ENCODE measurements at regions not wholly inside any gene's neighbourhood (a gene's known extent, or its start where the extent isn't known, plus 50 kb on each side); places are given as distances from the start of the nearest gene placed in this dataset.

DNA sequence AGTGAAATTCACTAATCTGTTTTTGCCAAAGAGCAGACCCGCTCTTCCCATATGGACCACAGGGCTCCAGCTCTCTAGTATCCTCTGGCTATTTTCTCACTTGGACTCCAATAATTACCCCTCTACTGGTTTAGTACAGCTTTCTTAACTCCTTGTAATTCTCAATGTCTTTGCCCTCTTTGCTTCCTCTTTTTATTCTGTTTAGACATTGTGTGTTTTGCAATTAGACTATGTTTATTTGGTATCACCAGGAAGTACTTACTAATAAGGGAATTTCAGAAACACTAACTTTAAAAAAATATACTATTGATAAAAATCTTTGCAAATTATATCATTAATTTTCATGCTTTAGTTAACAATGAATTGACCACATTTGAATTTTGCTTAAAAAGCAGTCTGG lies 111.6 kb upstream of the OBI1 start:
- H3K4me1 Mint-ChIP-seq: peaks cover 11% of the 10 kb centered on the region
- no peak overlapping the region for H3K9ac ChIP-seq (ENCODE audit: insufficient read depth, low read length, poor library complexity, severe bottlenecking)
- intact Hi-C loops (cut with micrococcal nuclease): no loop called here
- no peak overlapping the region for H2AFZ ChIP-seq (ENCODE audit: insufficient read depth, low read depth, low read length, poor library complexity, severe bottlenecking)
- no peak overlapping the region for H3K27ac ChIP-seq (ENCODE audit: low read depth in 1 of 2, low read length in 2 of 2)
- peak; percentile 3 to 42 (median 5) for DNase-seq
- H3K36me3 ChIP-seq (replicated peaks in 1 of 2; ENCODE audit: control insufficient read depth in 1 of 2, insufficient read depth in 2 of 2, low read length in 2 of 2): no peaks in the 10 kb centered on the region
- H3K36me3 Mint-ChIP-seq: no peaks in the 10 kb centered on the region
- H3K4me1 ChIP-seq (ENCODE audit: control insufficient read depth in 1 of 2, insufficient read depth in 2 of 2, low read length in 2 of 2): peaks cover 0 to 3% of the 10 kb centered on the region in 2 donors
- H3K4me3 Mint-ChIP-seq: no peak overlapping the region
- H3K27me3 Mint-ChIP-seq (ENCODE audit: low read depth in 3 of 3): peaks cover 2 to 6% (median 4%) of the 10 kb centered on the region in 3 donors
- peaks cover 0 to 2% (median 0%) of the 10 kb centered on the region in 7 donors for H3K9me3 Mint-ChIP-seq
- H4K20me1 ChIP-seq (ENCODE audit: insufficient read depth, low read length): no peaks in the 10 kb centered on the region
- WGBS (ENCODE audit: insufficient coverage): no CpG with 5 or more reads among the region's 1 CpG
- no peaks in the 10 kb centered on the region for H3K27me3 ChIP-seq (ENCODE audit: control insufficient read depth in 2 of 2, insufficient read depth in 2 of 2, low read length in 2 of 2)
- no peak overlapping the region for H3K4me2 ChIP-seq (replicated peaks; ENCODE audit: extremely low read depth, low read length, poor library complexity, severe bottlenecking)
- H3K27ac Mint-ChIP-seq: peak overlapping the region in 1 of 7 donors; percentile 84
- no peaks in the 10 kb centered on the region for H3K9me3 ChIP-seq (replicated peaks in 1 of 2; ENCODE audit: control insufficient read depth in 1 of 2, insufficient read depth in 1 of 2, low read length in 2 of 2)
- no peak overlapping the region for H3K4me3 ChIP-seq (replicated peaks in 1 of 3; ENCODE audit: low read depth in 2 of 3, low read length in 3 of 3)
- no peak for TF ChIP-seq CTCF (IDR thresholded peaks at IDR 0.05)
- no peaks in the 10 kb centered on the region for H3K79me2 ChIP-seq (ENCODE audit: insufficient read depth, low read length)

GRCh38 chr13:78768950-78769349 lies 110.0 kb upstream of the OBI1 start:
- no peak for TF ChIP-seq CTCF (IDR thresholded peaks at IDR 0.05)
- WGBS (ENCODE audit: insufficient coverage): 100% methylated on average over 1 of the region's 1 CpG
- no peak overlapping the region for H3K27ac ChIP-seq (ENCODE audit: low read depth in 1 of 2, low read length in 2 of 2)
- Mint-ChIP-seq H3K27ac (no peak overlapping the region), H3K4me1 (peaks cover 11% of the 10 kb centered on the region), H3K4me3 (no peak overlapping the region), H3K27me3 (ENCODE audit: low read depth in 3 of 3) (peaks cover 2 to 6% (median 5%) of the 10 kb centered on the region in 3 donors), H3K36me3 (no peaks in the 10 kb centered on the region), H3K9me3 (peaks cover 0 to 3% (median 0%) of the 10 kb centered on the region in 7 donors)
- H3K79me2 ChIP-seq (ENCODE audit: insufficient read depth, low read length): no peaks in the 10 kb centered on the region
- no peak for DNase-seq
- no peaks in the 10 kb centered on the region for H4K20me1 ChIP-seq (ENCODE audit: insufficient read depth, low read length)
- peaks cover 0 to 3% of the 10 kb centered on the region in 2 donors for H3K4me1 ChIP-seq (ENCODE audit: control insufficient read depth in 1 of 2, insufficient read depth in 2 of 2, low read length in 2 of 2)
- no peaks in the 10 kb centered on the region for H3K27me3 ChIP-seq (ENCODE audit: control insufficient read depth in 2 of 2, insufficient read depth in 2 of 2, low read length in 2 of 2)
- no peak overlapping the region for H3K4me3 ChIP-seq (replicated peaks in 1 of 3; ENCODE audit: low read depth in 2 of 3, low read length in 3 of 3)
- intact Hi-C loops (cut with micrococcal nuclease): no loop called here
- no peak overlapping the region for H3K9ac ChIP-seq (ENCODE audit: insufficient read depth, low read length, poor library complexity, severe bottlenecking)
- no peak overlapping the region for H3K4me2 ChIP-seq (replicated peaks; ENCODE audit: extremely low read depth, low read length, poor library complexity, severe bottlenecking)
- no peaks in the 10 kb centered on the region for H3K9me3 ChIP-seq (replicated peaks in 1 of 2; ENCODE audit: control insufficient read depth in 1 of 2, insufficient read depth in 1 of 2, low read length in 2 of 2)
- no peaks in the 10 kb centered on the region for H3K36me3 ChIP-seq (replicated peaks in 1 of 2; ENCODE audit: control insufficient read depth in 1 of 2, insufficient read depth in 2 of 2, low read length in 2 of 2)
- no peak overlapping the region for H2AFZ ChIP-seq (ENCODE audit: insufficient read depth, low read depth, low read length, poor library complexity, severe bottlenecking)

Measured in CD14-positive monocyte (primary cell).